GM18517 (cell line): ENCODE measurements at regions not wholly inside any gene's neighbourhood (a gene's known extent, or its start where the extent isn't known, plus 50 kb on each side); places are given as distances from the start of the nearest gene placed in this dataset.
A peak's percentile ranks its signal among the peaks of the same experiment; 100 is the strongest.
"Not testable (repeated sequence)": the region's sequence is repeated elsewhere in the genome, so short reads cannot be mapped to it uniquely, and the experiment has no call there.

Source experiments
- ATAC-seq: cut with Tn5 transposase; IDR thresholded peaks from one replicate; pipeline ENCODE4 v1.9.1; 2021; ENCODE audit warnings: mild to moderate bottlenecking, moderate library complexity; ENCODE audit not compliant: unreplicated experiment

DNA sequence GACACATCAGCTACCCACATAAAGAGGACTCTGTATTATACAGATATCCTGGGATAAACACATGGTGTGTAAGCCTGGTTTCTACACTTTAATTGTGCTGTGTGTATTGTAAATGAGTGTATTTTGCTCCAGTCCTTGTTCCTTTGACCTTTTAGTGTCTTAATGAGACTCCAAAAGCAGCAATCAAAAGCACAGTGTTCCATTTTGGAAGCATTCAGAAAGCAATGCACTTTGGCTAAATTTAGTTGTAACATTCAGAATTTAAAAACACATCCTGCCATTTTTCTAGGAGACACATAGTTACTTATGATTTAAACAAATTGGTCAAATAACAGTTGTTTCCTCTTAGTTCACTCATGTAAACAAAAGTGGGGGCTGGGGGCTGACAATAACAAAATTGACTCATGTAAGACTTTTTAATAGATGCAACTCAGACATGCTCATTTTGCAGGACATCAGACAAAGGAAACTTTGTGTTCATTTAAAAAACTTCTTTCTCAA, 122.2 kb downstream of the GPR37 start:
- no peak for ATAC-seq

DNA sequence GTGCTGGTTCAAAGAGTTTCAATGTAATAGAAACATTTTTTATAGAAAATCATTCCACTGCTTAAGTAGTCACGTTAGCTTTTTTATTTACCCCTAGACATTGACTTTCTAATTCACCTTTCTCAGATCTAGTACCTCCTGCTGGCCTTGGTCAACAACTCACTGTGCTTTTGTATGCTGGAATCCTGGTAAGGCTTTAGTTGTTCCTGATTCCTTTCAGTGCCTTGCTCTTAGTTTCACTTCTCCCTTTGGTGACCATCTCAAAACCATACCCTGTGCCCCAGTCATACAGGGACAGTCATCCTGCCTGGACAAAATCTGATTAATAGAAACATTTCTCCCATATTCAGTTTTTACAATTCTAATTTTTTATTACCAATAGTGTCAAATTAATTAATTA, 130.2 kb downstream of the GPR37 start:
- ATAC-seq = peak; percentile 49

GRCh38 chr7:124633740-124634139, 131.9 kb downstream of the GPR37 start:
- no peak for ATAC-seq

DNA sequence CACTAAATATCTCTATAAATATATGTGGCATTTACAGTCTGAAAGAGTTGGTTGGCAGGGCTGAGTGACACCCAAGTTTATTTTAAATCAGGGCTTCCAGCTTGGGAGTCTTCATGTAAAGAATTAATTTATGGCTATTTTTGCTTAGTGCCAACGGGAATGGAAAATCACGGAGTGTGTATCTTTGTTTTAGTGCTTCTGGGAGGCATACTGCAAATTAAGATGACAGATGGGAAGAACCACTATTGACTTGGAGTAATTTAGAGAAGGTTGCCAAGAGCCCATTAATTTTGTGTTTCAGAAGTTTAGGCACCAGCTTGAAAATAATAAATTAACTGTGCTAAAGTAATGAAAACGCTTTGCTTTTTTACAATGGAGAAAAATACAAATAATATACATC, 135.2 kb downstream of the GPR37 start:
- no peak for ATAC-seq

DNA sequence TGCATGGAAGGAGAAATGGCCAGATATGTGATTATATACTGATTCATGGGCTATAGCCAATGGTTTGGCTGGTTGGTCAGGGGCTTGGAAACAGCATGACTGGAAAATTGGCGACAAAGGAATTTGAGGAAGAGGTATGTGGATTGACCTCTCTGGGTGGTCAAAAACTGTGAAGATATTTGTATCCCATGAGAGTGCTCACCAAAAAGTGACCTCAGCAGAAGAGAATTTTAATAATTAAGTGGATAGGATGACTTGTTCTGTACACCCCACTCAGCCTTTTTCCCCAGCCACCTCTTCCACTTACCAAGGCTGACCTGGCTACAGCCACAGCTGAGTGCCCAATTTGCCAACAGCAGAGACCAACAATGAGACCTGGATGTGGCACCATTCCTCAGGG, 146.7 kb downstream of the GPR37 start:
- ATAC-seq = no peak

- ATAC-seq = not testable (repeated sequence)
These were observed 147.5 kb downstream of the GPR37 start for GRCh38 chr7:124618051-124618450.

DNA sequence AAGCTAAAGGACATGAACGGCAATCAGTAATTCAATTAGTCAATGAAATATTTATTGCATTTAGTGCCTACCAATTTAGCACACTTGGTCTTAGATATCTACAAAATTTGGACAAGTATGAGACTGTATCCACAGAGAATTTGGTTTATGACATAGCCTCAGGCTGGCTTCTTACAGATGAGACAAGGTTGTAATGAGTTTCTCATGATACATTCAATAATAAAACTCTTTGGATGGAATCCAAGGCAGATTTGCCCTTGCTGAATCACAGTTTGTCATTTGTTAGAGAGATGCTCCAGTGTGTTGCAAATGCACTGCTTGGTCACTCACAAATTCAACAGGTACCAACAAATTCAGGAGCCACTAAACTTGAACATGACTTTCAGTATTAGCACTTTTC, 162.5 kb downstream of the GPR37 start:
- no peak for ATAC-seq

GRCh38 chr7:124597509-124597908, 168.1 kb downstream of the GPR37 start:
- no peak for ATAC-seq

GRCh38 chr7:124596881-124597280, 168.7 kb downstream of the GPR37 start:
- ATAC-seq = no peak

DNA sequence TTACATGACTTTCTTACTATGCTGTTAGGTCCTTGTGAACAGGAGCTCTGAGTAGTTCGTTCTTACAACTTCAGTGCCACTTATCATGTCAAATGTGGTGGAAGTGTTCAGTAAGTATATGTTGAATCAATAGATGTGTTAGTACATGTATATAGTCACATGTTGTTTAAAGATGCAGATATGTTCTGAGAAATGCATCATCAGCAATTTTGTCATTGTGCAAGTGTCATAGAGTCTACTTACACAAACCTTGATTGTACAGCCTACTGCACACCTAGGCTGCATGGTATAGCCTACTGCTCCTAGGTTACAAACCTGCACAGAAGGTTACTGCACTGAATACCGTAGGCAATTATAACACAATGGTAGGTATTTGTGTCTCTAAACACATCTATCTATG, 174.8 kb downstream of the GPR37 start:
- no peak for ATAC-seq

DNA sequence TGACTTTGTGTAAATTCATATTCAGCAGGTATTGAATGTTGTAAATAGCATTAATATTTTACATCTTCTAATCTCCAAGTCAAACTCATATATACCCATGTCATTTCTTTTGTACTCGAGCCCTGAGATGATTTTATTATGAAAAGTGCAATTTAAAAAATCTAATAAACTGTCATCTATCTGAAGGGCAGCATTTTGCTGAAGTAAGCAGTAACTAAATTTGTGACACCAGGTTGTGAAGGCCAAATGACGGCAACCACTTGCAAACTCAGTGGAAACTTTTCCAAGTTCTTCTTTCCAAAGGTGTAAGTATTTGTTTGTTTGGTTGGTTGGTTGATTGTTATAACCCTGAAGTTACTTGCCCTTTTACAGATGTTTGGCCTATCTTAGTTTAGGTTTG, 188.3 kb downstream of the GPR37 start:
- no peak for ATAC-seq

- ATAC-seq = no peak
These were observed 190.4 kb downstream of the GPR37 start for GRCh38 chr7:124575176-124575575.

DNA sequence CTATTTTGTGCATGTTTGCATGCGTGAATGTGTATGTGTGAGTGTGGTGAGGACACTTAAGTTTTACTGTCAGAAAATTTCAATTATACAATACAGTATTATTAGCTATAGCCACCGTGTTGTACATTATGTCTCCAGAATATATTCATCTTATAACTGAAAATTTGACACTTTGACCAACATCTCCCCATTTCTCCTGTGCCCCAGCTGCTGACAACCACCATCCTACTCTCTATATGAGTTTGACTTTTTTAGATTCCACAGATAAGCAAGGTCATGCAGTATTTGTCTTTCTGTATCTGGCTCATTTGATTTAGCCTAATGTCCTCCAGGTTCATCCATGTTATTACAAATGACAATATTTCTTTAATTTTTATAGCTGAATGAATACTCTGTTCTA, 195.0 kb downstream of the GPR37 start:
- ATAC-seq = no peak

- ATAC-seq = no peak
These were observed 199.0 kb downstream of the GPR37 start for GRCh38 chr7:124566583-124566982.

DNA sequence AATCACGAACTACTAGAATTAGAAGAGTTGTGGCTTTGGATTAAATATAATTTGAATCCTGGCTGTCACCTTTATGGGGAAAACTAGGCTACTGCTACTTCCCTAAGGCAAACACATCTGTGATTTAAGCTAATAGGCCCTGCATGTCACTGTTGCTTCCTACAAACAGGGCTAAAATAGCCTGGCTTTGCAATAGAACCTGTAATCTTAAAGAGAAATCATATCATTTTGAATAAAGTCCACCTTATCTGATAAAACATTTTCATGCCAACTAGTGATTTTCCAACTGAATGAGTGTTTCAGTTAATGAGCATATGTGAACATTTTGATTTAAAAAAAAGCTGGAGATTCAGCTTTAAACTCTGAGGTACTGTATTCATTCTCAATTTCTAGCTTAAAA, 208.0 kb downstream of the GPR37 start:
- no peak for ATAC-seq

DNA sequence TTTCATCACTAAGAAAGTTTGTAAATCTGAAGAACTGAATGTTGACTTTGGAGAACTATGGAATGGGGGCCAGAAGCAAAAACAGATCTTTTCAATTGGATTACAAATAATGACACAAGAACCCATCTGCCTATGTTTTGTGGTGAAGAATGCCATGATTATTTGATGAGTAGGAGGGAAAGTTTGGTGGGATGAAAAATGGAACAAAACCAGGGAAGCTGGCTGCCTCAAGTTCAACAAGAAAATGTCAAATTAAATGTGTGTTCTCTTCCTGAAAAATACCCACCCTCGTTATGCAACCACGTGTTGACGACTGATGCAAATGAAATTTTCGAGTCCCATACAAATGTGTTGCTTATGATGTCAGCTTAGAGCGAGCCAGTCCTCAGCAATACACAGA, 208.5 kb downstream of the GPR37 start:
- no peak for ATAC-seq

DNA sequence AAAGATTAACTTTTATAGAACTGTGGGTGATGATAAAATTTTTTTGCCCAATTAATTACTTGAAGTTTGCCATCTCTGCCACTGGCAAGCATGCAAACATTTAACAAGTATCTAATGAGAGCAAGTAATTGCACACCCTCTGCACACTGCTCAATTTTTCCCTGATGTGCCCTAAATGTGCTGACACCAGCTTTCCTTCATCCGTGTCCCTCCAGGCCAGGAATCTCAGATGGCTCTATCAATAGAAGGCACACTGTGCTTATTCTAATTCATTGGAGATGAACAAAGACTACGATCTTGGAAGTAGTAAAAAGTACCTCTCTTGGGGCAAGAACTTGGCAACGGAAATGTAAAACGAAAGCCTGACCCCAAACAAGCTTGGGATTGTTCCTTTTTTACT, 212.1 kb downstream of the GPR37 start:
- ATAC-seq = no peak

- no peak for ATAC-seq
These were observed 213.4 kb downstream of the GPR37 start for GRCh38 chr7:124552217-124552616.

- ATAC-seq = no peak
These were observed 215.6 kb downstream of the GPR37 start for GRCh38 chr7:124550036-124550435.

GRCh38 chr7:124542476-124542875, 223.1 kb downstream of the GPR37 start:
- ATAC-seq = no peak

DNA sequence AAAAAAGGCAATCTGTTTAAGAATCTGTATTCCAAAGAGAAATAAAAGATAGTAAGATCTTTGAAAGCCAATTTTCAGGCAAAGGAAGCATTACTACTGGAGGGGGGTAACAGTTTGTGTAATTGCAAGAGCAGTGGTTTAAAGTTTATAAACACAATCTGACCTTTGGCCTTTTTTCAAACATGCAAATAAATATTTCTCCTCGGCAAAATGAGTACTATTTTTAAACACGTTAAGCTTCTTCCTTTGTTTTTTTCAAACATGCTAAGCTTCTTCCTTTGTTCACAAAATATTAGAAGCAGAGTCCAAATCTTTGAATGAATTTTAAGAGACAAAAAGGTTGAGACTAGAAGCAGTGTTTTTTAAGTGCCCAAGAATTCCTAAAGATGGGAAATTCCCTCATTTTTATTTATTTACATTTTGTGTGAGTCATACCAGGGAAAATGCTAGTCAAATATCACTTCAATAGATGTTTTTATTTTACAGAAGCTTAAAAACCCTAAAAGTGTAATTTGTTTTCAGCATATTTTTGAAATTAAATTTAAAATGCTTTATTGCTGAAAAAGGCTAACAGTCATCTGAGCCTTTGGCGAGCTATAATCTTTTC, 229.3 kb downstream of the GPR37 start:
- ATAC-seq = no peak

- no peak for ATAC-seq
These were observed 233.4 kb downstream of the GPR37 start for GRCh38 chr7:124532166-124532565.

DNA sequence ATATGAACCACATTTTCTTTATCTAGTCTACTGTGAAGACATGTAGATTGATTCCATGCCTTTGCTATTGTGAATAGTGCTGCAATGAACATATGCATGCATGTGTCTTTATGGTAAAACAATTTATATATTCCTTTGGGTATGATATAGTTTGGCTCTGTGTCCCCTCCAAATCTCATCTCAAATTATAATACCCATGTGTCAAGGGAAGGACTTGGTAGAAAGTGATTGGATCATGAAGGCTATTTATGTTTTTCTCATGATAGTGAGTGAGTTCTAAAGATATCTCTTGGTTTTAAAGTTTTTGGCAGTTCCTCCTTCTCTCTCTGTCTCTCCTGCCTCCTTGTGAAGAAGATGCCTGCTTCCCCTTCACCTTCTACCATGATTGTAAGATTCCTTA, 248.7 kb downstream of the GPR37 start:
- ATAC-seq = no peak
